ENCODE measurements at regions not wholly inside any gene's neighbourhood (a gene's known extent, or its start where the extent isn't known, plus 50 kb on each side); places are given as distances from the start of the nearest gene placed in this dataset.

GRCh38 chr6:8990075-8990474 is 554.7 kb upstream of the SLC35B3 start:
- ChIA-PET POLR2A (ENCODE audit: unreplicated experiment) (no interaction called here), CTCF (no interaction called here)
- H3K9ac ChIP-seq (ENCODE audit: low read length) = no peak overlapping the region
- intact Hi-C loops (cut with micrococcal nuclease) = no loop called here
- H3F3A ChIP-seq (ENCODE audit: low read length, unreplicated experiment) = no peaks in the 10 kb centered on the region
- TF ChIP-seq EZH2 (IDR thresholded peaks at IDR 0.05; ENCODE audit: low read length, unreplicated experiment) (no peak), CTCF (conservative IDR thresholded peaks at IDR 0.05; ENCODE audit: low read depth, low read length) (no peak), EZH2phosphoT487 (IDR thresholded peaks at IDR 0.05; ENCODE audit: borderline replicate concordance, low read length) (no peak)
- BruUV-seq (replicated peaks) = no TSS peak
- no peaks in the 10 kb centered on the region for H4K20me1 ChIP-seq (ENCODE audit: low read length)
- DNase-seq (peak; percentile 17), ATAC-seq (no peak)
- H3K36me3 ChIP-seq (ENCODE audit: low read depth, low read length) = no peaks in the 10 kb centered on the region
- no peak overlapping the region for H3K4me3 ChIP-seq (ENCODE audit: low read length)
- no peaks in the 10 kb centered on the region for H3K4me1 ChIP-seq (ENCODE audit: insufficient read depth, low read length)
- H2AFZ ChIP-seq (ENCODE audit: low read length) = no peak overlapping the region
- no peak overlapping the region for H3K27ac ChIP-seq (ENCODE audit: low read length)
- H3K27me3 ChIP-seq (ENCODE audit: low read length) = peaks cover 33% of the 10 kb centered on the region
- no peaks in the 10 kb centered on the region for H3K9me2 ChIP-seq (replicated peaks; ENCODE audit: low read length)
- H3K79me2 ChIP-seq (ENCODE audit: low read length) = no peaks in the 10 kb centered on the region
- H3K4me2 ChIP-seq (ENCODE audit: low read length) = no peak overlapping the region
- no peaks in the 10 kb centered on the region for H3K9me3 ChIP-seq (ENCODE audit: low read length)

- Histone ChIP-seq H3K9me2 (replicated peaks; ENCODE audit: low read length) (no peaks in the 10 kb centered on the region), H3K4me2 (ENCODE audit: low read length) (peak overlapping the region; percentile 40), H3K4me1 (ENCODE audit: insufficient read depth, low read length) (no peaks in the 10 kb centered on the region; the same call in 1 of the 2 replicates), H3F3A (ENCODE audit: low read length, unreplicated experiment) (no peaks in the 10 kb centered on the region), H3K27ac (ENCODE audit: low read length) (no peak overlapping the region), H3K9ac (ENCODE audit: low read length) (no peak overlapping the region), H3K79me2 (ENCODE audit: low read length) (no peaks in the 10 kb centered on the region), H3K4me3 (ENCODE audit: low read length) (no peak overlapping the region), H3K36me3 (ENCODE audit: low read depth, low read length) (no peaks in the 10 kb centered on the region), H3K27me3 (ENCODE audit: low read length) (peaks cover 21% of the 10 kb centered on the region; the same call in 1 of the 2 replicates), H4K20me1 (ENCODE audit: low read length) (no peaks in the 10 kb centered on the region), H2AFZ (ENCODE audit: low read length) (no peak overlapping the region), H3K9me3 (ENCODE audit: low read length) (no peaks in the 10 kb centered on the region)
- peak; percentile 78 for DNase-seq
- peak; percentile 98 for ATAC-seq
- intact Hi-C loops (cut with micrococcal nuclease) = loop anchor here (1.0 to 2.0 kb wide), 5 partner anchors 268 to 1452 kb away; no protein-coding TSS in a partner anchor
- no TSS peak for BruUV-seq (replicated peaks)
- POLR2A ChIA-PET (ENCODE audit: unreplicated experiment) = no interaction called here
- CTCF ChIA-PET = interaction anchor here (0.6 to 1.2 kb wide), 3 partner anchors 10 to 498 kb away, joined by 3 to 4 read pairs (median 3); no protein-coding TSS in a partner anchor
- TF ChIP-seq EZH2phosphoT487 (IDR thresholded peaks at IDR 0.05; ENCODE audit: borderline replicate concordance, low read length) = no peak
- TF ChIP-seq CTCF (conservative IDR thresholded peaks at IDR 0.05; ENCODE audit: low read depth, low read length) = peak; percentile 96
Observed at GRCh38 chr6:8983202-8983688, 547.9 kb upstream of the SLC35B3 start.

GRCh38 chr6:8982668-8983067 is 547.3 kb upstream of the SLC35B3 start:
- Histone ChIP-seq H3K4me1 (ENCODE audit: insufficient read depth, low read length) (no peaks in the 10 kb centered on the region; the same call in 1 of the 2 replicates), H3K9ac (ENCODE audit: low read length) (no peak overlapping the region), H3F3A (ENCODE audit: low read length, unreplicated experiment) (no peaks in the 10 kb centered on the region), H4K20me1 (ENCODE audit: low read length) (no peaks in the 10 kb centered on the region), H3K4me2 (ENCODE audit: low read length) (peak overlapping the region; percentile 40), H3K27me3 (ENCODE audit: low read length) (peaks cover 15% of the 10 kb centered on the region; the same call in 1 of the 2 replicates), H3K79me2 (ENCODE audit: low read length) (no peaks in the 10 kb centered on the region), H3K36me3 (ENCODE audit: low read depth, low read length) (no peaks in the 10 kb centered on the region), H2AFZ (ENCODE audit: low read length) (no peak overlapping the region), H3K4me3 (ENCODE audit: low read length) (no peak overlapping the region), H3K9me3 (ENCODE audit: low read length) (no peaks in the 10 kb centered on the region), H3K27ac (ENCODE audit: low read length) (no peak overlapping the region), H3K9me2 (replicated peaks; ENCODE audit: low read length) (no peaks in the 10 kb centered on the region)
- no peak for ATAC-seq
- POLR2A ChIA-PET (ENCODE audit: unreplicated experiment) = no interaction called here
- TF ChIP-seq EZH2 (IDR thresholded peaks at IDR 0.05; ENCODE audit: low read length, unreplicated experiment) (no peak), EZH2phosphoT487 (IDR thresholded peaks at IDR 0.05; ENCODE audit: borderline replicate concordance, low read length) (no peak), CTCF (conservative IDR thresholded peaks at IDR 0.05; ENCODE audit: low read depth, low read length) (no peak)
- CTCF ChIA-PET = interaction anchor here (0.7 to 1.2 kb wide), 2 partner anchors 9 to 281 kb away, joined by 3 to 4 read pairs; no protein-coding TSS in a partner anchor
- intact Hi-C loops (cut with micrococcal nuclease) = loop anchor here (1.0 to 2.0 kb wide), 5 partner anchors 268 to 1453 kb away; no protein-coding TSS in a partner anchor
- no peak for DNase-seq
- no TSS peak for BruUV-seq (replicated peaks)

All from PC-3 (cell line).